Right lobe of liver (tissue), 4 donors: ENCODE measurements at regions not wholly inside any gene's neighbourhood (a gene's known extent, or its start where the extent isn't known, plus 50 kb on each side); places are given as distances from the start of the nearest gene placed in this dataset.

Source experiments
- CTCF ChIP-seq, 4 donors: fragments of 200-600 bp in 3 of 4; fragments of 450-650 bp in 1 of 4; IDR thresholded peaks; one replicate each; pipeline versions ENCODE4 v1.5.1 to v1.8.0; 2016 to 2022; ENCODE audit warnings: antibody characterized with exemption in 4 of 4, mild to moderate bottlenecking in 2 of 4
- POLR2A ChIP-seq: fragments of 450-650 bp; IDR thresholded peaks from one replicate; pipeline ENCODE4 v1.6.1; 2017; ENCODE audit warnings: antibody characterized with exemption, mild to moderate bottlenecking
- donor health status: DM: no; HTN: no; CAD: no.
- donor health status: DM: no; HTN: no; CAD: no.
- donor health status: DM: no; HTN: yes; CAD: no.

- TF ChIP-seq CTCF (IDR thresholded peaks at IDR 0.05): no peak
- TF ChIP-seq POLR2A: no peak
Observed at GRCh38 chr1:60223158-60223557, 149.6 kb upstream of the C1orf87 start.
